Parathyroid adenoma (tissue), 2 donors: ENCODE measurements at regions not wholly inside any gene's neighbourhood (a gene's known extent, or its start where the extent isn't known, plus 50 kb on each side); places are given as distances from the start of the nearest gene placed in this dataset.

Experiments used
- H2AFZ ChIP-seq: fragments of 300-600 bp; sonication (generic); one replicate; pipeline ENCODE4 v1.7.0; 2017; ENCODE audit warnings: antibody characterized with exemption, mild to moderate bottlenecking
- H3K27ac ChIP-seq: fragments of 300-600 bp; sonication (generic); one replicate; pipeline ENCODE4 v1.7.0; 2017
- H3K27me3 ChIP-seq: fragments of 300-600 bp; sonication (generic); one replicate; pipeline ENCODE4 v1.7.0; 2017; ENCODE audit warnings: low read length; ENCODE audit not compliant: control insufficient read depth, insufficient read depth
- H3K36me3 ChIP-seq: fragments of 300-600 bp; sonication (generic); one replicate; pipeline ENCODE4 v1.7.0; 2017; ENCODE audit warnings: low read length; ENCODE audit not compliant: control insufficient read depth, insufficient read depth
- H3K4me1 ChIP-seq: fragments of 300-600 bp; sonication (generic); one replicate; pipeline ENCODE4 v1.7.0; 2017; ENCODE audit warnings: control low read depth
- H3K4me2 ChIP-seq: fragments of 300-600 bp; sonication (generic); one replicate; pipeline ENCODE4 v1.7.0; 2017; ENCODE audit warnings: low read length
- H3K4me3 ChIP-seq: fragments of 300-600 bp; sonication (generic); one replicate; pipeline ENCODE4 v1.7.0; 2017; ENCODE audit warnings: low read depth, low read length
- H3K79me2 ChIP-seq: fragments of 300-600 bp; sonication (generic); one replicate; pipeline ENCODE4 v1.7.0; 2017; ENCODE audit warnings: control low read depth
- H3K9ac ChIP-seq: fragments of 300-600 bp; sonication (generic); one replicate; pipeline ENCODE4 v1.7.0; 2017; ENCODE audit warnings: mild to moderate bottlenecking
- H3K9me3 ChIP-seq: fragments of 300-600 bp; sonication (generic); one replicate; pipeline ENCODE4 v1.7.0; 2017; ENCODE audit warnings: low read length; ENCODE audit not compliant: control insufficient read depth
- TF ChIP-seq, protein P1 (sequence below): fragments of 300-600 bp; sonication (generic); IDR thresholded peaks from one replicate; pipeline ENCODE4 v1.7.0; 2017; ENCODE audit warnings: antibody characterized with exemption, mild to moderate bottlenecking
- donor health status: primary hyperparathyroidism.

GRCh38 chr20:48557380-48557779 is 270.4 kb downstream of the PREX1 start:
- no peaks in the 10 kb centered on the region for H3K27me3 ChIP-seq
- no peak overlapping the region for H3K4me2 ChIP-seq
- TF ChIP-seq, protein P1, sequence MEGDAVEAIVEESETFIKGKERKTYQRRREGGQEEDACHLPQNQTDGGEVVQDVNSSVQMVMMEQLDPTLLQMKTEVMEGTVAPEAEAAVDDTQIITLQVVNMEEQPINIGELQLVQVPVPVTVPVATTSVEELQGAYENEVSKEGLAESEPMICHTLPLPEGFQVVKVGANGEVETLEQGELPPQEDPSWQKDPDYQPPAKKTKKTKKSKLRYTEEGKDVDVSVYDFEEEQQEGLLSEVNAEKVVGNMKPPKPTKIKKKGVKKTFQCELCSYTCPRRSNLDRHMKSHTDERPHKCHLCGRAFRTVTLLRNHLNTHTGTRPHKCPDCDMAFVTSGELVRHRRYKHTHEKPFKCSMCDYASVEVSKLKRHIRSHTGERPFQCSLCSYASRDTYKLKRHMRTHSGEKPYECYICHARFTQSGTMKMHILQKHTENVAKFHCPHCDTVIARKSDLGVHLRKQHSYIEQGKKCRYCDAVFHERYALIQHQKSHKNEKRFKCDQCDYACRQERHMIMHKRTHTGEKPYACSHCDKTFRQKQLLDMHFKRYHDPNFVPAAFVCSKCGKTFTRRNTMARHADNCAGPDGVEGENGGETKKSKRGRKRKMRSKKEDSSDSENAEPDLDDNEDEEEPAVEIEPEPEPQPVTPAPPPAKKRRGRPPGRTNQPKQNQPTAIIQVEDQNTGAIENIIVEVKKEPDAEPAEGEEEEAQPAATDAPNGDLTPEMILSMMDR: no peak
- no peaks in the 10 kb centered on the region for H3K79me2 ChIP-seq
- H3K36me3 ChIP-seq: no peaks in the 10 kb centered on the region
- no peak overlapping the region for H3K27ac ChIP-seq
- H3K9ac ChIP-seq: no peak overlapping the region
- H3K4me3 ChIP-seq: no peak overlapping the region
- H2AFZ ChIP-seq: no peak overlapping the region
- no peaks in the 10 kb centered on the region for H3K9me3 ChIP-seq
- H3K4me1 ChIP-seq: no peaks in the 10 kb centered on the region

DNA sequence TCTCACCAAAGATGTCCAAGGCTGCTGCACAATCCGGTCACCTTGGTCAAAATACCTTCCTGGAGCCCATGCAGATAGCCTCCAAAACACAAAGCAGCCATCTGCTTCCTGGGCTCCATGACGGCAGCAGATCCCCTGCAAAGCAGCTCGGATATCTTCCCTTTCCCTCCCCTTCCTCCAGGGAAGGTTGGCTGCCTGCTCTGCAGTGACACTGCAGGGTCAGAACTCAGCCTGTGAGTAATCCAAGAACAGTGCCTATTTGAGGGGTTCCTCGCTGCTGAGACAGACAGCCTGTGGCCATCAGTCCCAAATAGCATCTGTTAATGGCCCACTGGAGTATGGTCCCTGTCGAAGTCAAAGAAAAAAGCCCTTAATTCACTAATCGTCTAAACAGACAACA is 270.8 kb downstream of the PREX1 start:
- H3K27me3 ChIP-seq: no peaks in the 10 kb centered on the region
- H3K9me3 ChIP-seq: no peaks in the 10 kb centered on the region
- no peak overlapping the region for H2AFZ ChIP-seq
- H3K79me2 ChIP-seq: no peaks in the 10 kb centered on the region
- H3K4me3 ChIP-seq: no peak overlapping the region
- no peaks in the 10 kb centered on the region for H3K36me3 ChIP-seq
- no peaks in the 10 kb centered on the region for H3K4me1 ChIP-seq
- no peak overlapping the region for H3K4me2 ChIP-seq
- no peak overlapping the region for H3K9ac ChIP-seq
- TF ChIP-seq, protein P1: no peak
- H3K27ac ChIP-seq: no peak overlapping the region

- no peak overlapping the region for H3K4me3 ChIP-seq
- no peaks in the 10 kb centered on the region for H3K4me1 ChIP-seq
- TF ChIP-seq, protein P1: no peak
- no peaks in the 10 kb centered on the region for H3K9me3 ChIP-seq
- H2AFZ ChIP-seq: no peak overlapping the region
- H3K36me3 ChIP-seq: no peaks in the 10 kb centered on the region
- no peaks in the 10 kb centered on the region for H3K79me2 ChIP-seq
- no peak overlapping the region for H3K27ac ChIP-seq
- no peak overlapping the region for H3K9ac ChIP-seq
- no peak overlapping the region for H3K4me2 ChIP-seq
- H3K27me3 ChIP-seq: no peaks in the 10 kb centered on the region
Observed at GRCh38 chr20:48552550-48552949, 275.2 kb downstream of the PREX1 start.

GRCh38 chr20:48550814-48551213 is 277.0 kb downstream of the PREX1 start:
- no peak overlapping the region for H2AFZ ChIP-seq
- no peaks in the 10 kb centered on the region for H3K36me3 ChIP-seq
- H3K27me3 ChIP-seq: no peaks in the 10 kb centered on the region
- no peak overlapping the region for H3K9ac ChIP-seq
- TF ChIP-seq, protein P1: no peak
- H3K79me2 ChIP-seq: no peaks in the 10 kb centered on the region
- no peak overlapping the region for H3K4me2 ChIP-seq
- H3K9me3 ChIP-seq: no peaks in the 10 kb centered on the region
- no peaks in the 10 kb centered on the region for H3K4me1 ChIP-seq
- H3K4me3 ChIP-seq: no peak overlapping the region
- H3K27ac ChIP-seq: no peak overlapping the region

GRCh38 chr20:48547664-48548063 is 280.1 kb downstream of the PREX1 start:
- no peak overlapping the region for H3K4me3 ChIP-seq
- H3K9ac ChIP-seq: no peak overlapping the region
- no peaks in the 10 kb centered on the region for H3K36me3 ChIP-seq
- H3K27me3 ChIP-seq: peaks cover 3% of the 10 kb centered on the region
- H2AFZ ChIP-seq: no peak overlapping the region
- TF ChIP-seq, protein P1: no peak
- no peak overlapping the region for H3K27ac ChIP-seq
- H3K4me2 ChIP-seq: no peak overlapping the region
- H3K4me1 ChIP-seq: no peaks in the 10 kb centered on the region
- H3K79me2 ChIP-seq: no peaks in the 10 kb centered on the region
- no peaks in the 10 kb centered on the region for H3K9me3 ChIP-seq
